GM12891 (cell line): ENCODE measurements at regions not wholly inside any gene's neighbourhood (a gene's known extent, or its start where the extent isn't known, plus 50 kb on each side); places are given as distances from the start of the nearest gene placed in this dataset.

Experiments used
- PAX5 ChIP-seq: IDR thresholded peaks from 2 replicates; pipeline ENCODE4 v1.6.1; 2011; ENCODE audit warnings: low read length, moderate library complexity, mild to moderate bottlenecking; ENCODE audit not compliant: insufficient read depth, severe bottlenecking
- POLR2A ChIP-seq: IDR thresholded peaks from 2 replicates; pipeline ENCODE4 v1.6.1; 2011; ENCODE audit warnings: low read depth, low read length, control low read depth
- POLR2AphosphoS5 ChIP-seq: IDR thresholded peaks from 2 replicates; pipeline ENCODE4 v1.6.1; 2011; ENCODE audit warnings: low read depth, low read length, control low read depth
- TAF1 ChIP-seq: IDR thresholded peaks from 2 replicates; pipeline ENCODE4 v1.6.1; 2011; ENCODE audit warnings: low read depth, low read length, control low read depth

DNA sequence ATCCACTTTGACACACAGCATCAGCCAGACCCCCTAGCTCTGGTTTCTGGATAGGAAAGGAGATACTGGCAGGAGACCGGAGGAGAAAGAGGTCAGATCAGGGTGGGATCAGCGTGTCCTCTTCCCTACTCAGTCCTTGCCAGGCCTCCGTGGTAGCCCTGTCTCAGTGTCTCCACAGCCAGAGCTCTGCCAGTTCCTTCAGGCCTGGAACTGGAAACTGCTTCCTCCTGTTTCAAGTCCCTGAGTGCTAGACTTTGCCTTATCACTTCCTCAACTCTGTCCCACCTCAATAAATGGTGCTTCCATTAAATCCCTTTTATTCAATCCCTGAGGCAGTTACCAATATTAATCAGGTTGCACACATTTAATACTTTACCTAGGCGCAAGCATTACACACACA lies 96.8 kb upstream of the LY86 start:
- TF ChIP-seq POLR2AphosphoS5 (no peak), POLR2A (no peak), TAF1 (no peak), PAX5 (no peak)
